IMR-90 (cell line): ENCODE measurements at regions not wholly inside any gene's neighbourhood (a gene's known extent, or its start where the extent isn't known, plus 50 kb on each side); places are given as distances from the start of the nearest gene placed in this dataset.

Source experiments
- CEBPB ChIP-seq: IDR thresholded peaks from 2 replicates; pipeline ENCODE4 v1.6.1; 2012; ENCODE audit warnings: low read depth, low read length, improper control_type of control experiment
- CTCF ChIP-seq: conservative IDR thresholded peaks from 2 replicates; pipeline ENCODE4 v1.5.1; 2012; ENCODE audit warnings: mild to moderate bottlenecking, low read depth, low read length, improper control_type of control experiment
- ELK1 ChIP-seq: fragments of 150-350 bp; IDR thresholded peaks from 2 replicates; pipeline ENCODE4 v1.6.1; 2016; ENCODE audit warnings: low read depth, mild to moderate bottlenecking, low read length, moderate library complexity, borderline replicate concordance
- POLR2A ChIP-seq: IDR thresholded peaks from 2 replicates; pipeline ENCODE4 v1.6.1; 2012; ENCODE audit warnings: mild to moderate bottlenecking, low read depth, low read length
- RAD21 ChIP-seq: IDR thresholded peaks from 2 replicates; pipeline ENCODE4 v1.6.1; 2012; ENCODE audit warnings: low read length, improper control_type of control experiment
- RCOR1 ChIP-seq: IDR thresholded peaks from 2 replicates; pipeline ENCODE4 v1.6.1; 2012; ENCODE audit warnings: mild to moderate bottlenecking, low read length, improper control_type of control experiment; ENCODE audit not compliant: insufficient replicate concordance

GRCh38 chr19:30941591-30941990 is 407.6 kb downstream of the TSHZ3 start:
- TF ChIP-seq CTCF (no peak), RCOR1 (no peak), RAD21 (no peak), ELK1 (no peak), POLR2A (no peak), CEBPB (no peak)
